ENCODE measurements at regions not wholly inside any gene's neighbourhood (a gene's known extent, or its start where the extent isn't known, plus 50 kb on each side); places are given as distances from the start of the nearest gene placed in this dataset.

DNA sequence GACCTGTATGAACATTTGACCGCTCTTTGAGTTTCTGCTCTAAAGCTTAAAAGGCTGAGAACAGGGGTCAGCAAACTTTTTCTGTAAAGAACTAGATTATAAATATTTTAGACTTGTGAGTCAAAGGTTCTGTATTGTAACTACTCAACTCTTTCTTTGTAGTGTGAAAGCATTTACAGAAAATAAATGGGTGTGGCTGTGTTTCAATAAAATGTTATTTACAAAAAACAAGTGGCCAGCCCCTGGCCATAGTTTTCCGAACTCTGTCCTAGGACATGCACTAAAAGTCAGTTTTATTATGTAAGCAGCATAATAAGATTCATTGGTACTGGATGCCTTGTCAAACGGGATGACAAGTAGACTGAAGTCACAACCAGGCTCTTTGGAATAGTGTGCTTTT, 434.9 kb downstream of the ZEB2 start:
- Mint-ChIP-seq H3K36me3 (ENCODE audit: insufficient read depth, unreplicated experiment) (no peaks in the 10 kb centered on the region), H3K27ac (ENCODE audit: unreplicated experiment) (no peak overlapping the region), H3K27me3 (ENCODE audit: unreplicated experiment) (no peaks in the 10 kb centered on the region), H3K9me3 (ENCODE audit: low read depth, unreplicated experiment) (no peaks in the 10 kb centered on the region), H3K4me1 (ENCODE audit: low read depth, unreplicated experiment) (peaks cover 10% of the 10 kb centered on the region), H3K4me3 (ENCODE audit: low read depth, unreplicated experiment) (no peak overlapping the region)
- CTCF ChIA-PET = no interaction called here
- DNase-seq = no peak
- TF ChIP-seq, protein P1, sequence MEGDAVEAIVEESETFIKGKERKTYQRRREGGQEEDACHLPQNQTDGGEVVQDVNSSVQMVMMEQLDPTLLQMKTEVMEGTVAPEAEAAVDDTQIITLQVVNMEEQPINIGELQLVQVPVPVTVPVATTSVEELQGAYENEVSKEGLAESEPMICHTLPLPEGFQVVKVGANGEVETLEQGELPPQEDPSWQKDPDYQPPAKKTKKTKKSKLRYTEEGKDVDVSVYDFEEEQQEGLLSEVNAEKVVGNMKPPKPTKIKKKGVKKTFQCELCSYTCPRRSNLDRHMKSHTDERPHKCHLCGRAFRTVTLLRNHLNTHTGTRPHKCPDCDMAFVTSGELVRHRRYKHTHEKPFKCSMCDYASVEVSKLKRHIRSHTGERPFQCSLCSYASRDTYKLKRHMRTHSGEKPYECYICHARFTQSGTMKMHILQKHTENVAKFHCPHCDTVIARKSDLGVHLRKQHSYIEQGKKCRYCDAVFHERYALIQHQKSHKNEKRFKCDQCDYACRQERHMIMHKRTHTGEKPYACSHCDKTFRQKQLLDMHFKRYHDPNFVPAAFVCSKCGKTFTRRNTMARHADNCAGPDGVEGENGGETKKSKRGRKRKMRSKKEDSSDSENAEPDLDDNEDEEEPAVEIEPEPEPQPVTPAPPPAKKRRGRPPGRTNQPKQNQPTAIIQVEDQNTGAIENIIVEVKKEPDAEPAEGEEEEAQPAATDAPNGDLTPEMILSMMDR (IDR thresholded peaks at IDR 0.05; ENCODE audit: unreplicated experiment) = no peak
- no TSS peak for BruUV-seq (replicated peaks)
- intact Hi-C loops (cut with micrococcal nuclease; ENCODE audit: unreplicated experiment) = no loop called here

GRCh38 chr2:144084114-144084661, 435.7 kb downstream of the ZEB2 start:
- intact Hi-C loops (cut with micrococcal nuclease; ENCODE audit: unreplicated experiment) = no loop called here
- CTCF ChIA-PET = no interaction called here
- Mint-ChIP-seq H3K36me3 (ENCODE audit: insufficient read depth, unreplicated experiment) (no peaks in the 10 kb centered on the region), H3K27me3 (ENCODE audit: unreplicated experiment) (no peaks in the 10 kb centered on the region), H3K4me1 (ENCODE audit: low read depth, unreplicated experiment) (peaks cover 10% of the 10 kb centered on the region), H3K4me3 (ENCODE audit: low read depth, unreplicated experiment) (no peak overlapping the region), H3K27ac (ENCODE audit: unreplicated experiment) (no peak overlapping the region), H3K9me3 (ENCODE audit: low read depth, unreplicated experiment) (no peaks in the 10 kb centered on the region)
- no TSS peak for BruUV-seq (replicated peaks)
- TF ChIP-seq, protein P1 (IDR thresholded peaks at IDR 0.05; ENCODE audit: unreplicated experiment) = no peak
- no peak for DNase-seq

DNA sequence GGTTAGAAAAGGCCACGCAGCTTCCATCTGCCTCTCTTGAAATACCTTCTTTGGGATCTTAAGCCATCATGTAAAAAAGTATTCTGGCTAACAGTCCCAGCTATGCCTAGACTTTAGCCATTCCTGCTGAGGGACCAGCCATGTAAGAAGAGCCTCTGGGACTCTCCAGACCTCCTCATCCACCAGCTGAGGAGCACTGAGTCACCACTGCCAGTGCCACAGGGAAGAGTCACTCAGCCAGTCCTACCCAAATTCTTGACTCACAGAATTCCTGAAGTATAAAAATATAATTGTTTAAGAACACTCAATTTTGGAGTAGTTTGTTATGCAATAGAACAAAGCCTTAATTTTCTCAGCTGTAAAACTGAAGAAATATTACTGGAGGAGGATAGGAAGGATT, 436.7 kb downstream of the ZEB2 start:
- no TSS peak for BruUV-seq (replicated peaks)
- CTCF ChIA-PET = no interaction called here
- Mint-ChIP-seq H3K4me1 (ENCODE audit: low read depth, unreplicated experiment) (peaks cover 10% of the 10 kb centered on the region), H3K27ac (ENCODE audit: unreplicated experiment) (no peak overlapping the region), H3K4me3 (ENCODE audit: low read depth, unreplicated experiment) (no peak overlapping the region), H3K36me3 (ENCODE audit: insufficient read depth, unreplicated experiment) (no peaks in the 10 kb centered on the region), H3K27me3 (ENCODE audit: unreplicated experiment) (no peaks in the 10 kb centered on the region), H3K9me3 (ENCODE audit: low read depth, unreplicated experiment) (no peaks in the 10 kb centered on the region)
- DNase-seq = no peak
- TF ChIP-seq, protein P1 (IDR thresholded peaks at IDR 0.05; ENCODE audit: unreplicated experiment) = no peak
- intact Hi-C loops (cut with micrococcal nuclease; ENCODE audit: unreplicated experiment) = no loop called here

DNA sequence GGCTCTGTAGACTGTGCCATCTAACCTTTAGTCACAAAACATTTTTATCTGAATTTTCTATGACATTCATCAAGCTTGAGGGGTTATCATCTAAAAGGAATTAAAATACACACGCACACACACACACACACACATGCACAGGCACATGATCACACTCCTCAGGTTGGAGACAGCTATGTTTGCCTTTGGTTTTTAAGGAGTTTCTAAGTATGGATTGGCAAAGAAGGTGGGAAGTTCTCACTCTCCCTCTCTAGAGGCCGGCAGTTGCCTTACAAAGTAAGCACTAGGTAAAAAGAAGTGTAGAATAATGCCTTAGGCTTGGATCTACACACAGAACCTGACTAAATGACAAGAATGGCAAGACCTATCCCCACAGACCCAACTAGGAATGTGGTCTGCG, 437.1 kb downstream of the ZEB2 start:
- H3K27ac Mint-ChIP-seq (ENCODE audit: unreplicated experiment) = no peak overlapping the region
- CTCF ChIA-PET = no interaction called here
- H3K9me3 Mint-ChIP-seq (ENCODE audit: low read depth, unreplicated experiment) = no peaks in the 10 kb centered on the region
- no peak overlapping the region for H3K4me3 Mint-ChIP-seq (ENCODE audit: low read depth, unreplicated experiment)
- H3K27me3 Mint-ChIP-seq (ENCODE audit: unreplicated experiment) = no peaks in the 10 kb centered on the region
- peaks cover 10% of the 10 kb centered on the region for H3K4me1 Mint-ChIP-seq (ENCODE audit: low read depth, unreplicated experiment)
- DNase-seq = no peak
- intact Hi-C loops (cut with micrococcal nuclease; ENCODE audit: unreplicated experiment) = no loop called here
- no peaks in the 10 kb centered on the region for H3K36me3 Mint-ChIP-seq (ENCODE audit: insufficient read depth, unreplicated experiment)
- TF ChIP-seq, protein P1 (IDR thresholded peaks at IDR 0.05; ENCODE audit: unreplicated experiment) = no peak
- BruUV-seq (replicated peaks) = no TSS peak
